PC-9 (cell line): ENCODE measurements at regions not wholly inside any gene's neighbourhood (a gene's known extent, or its start where the extent isn't known, plus 50 kb on each side); places are given as distances from the start of the nearest gene placed in this dataset.

Experiments
- BruUV-seq: library from RNA; stranded (reverse); fragments of 400-500 nt; replicated peaks from 2 replicates; lab custom pipeline; 2021; lab: Mats Ljungman, UMichigan
- CTCF ChIA-PET: fragments of 300-600 bp; sonication (Branson Sonifier 250); formaldehyde crosslinking; loops from one replicate; lab custom pipeline; 2022; ENCODE audit warnings: antibody characterized with exemption; lab: Charles Lee
- POLR2A ChIA-PET: fragments of 300-600 bp; sonication (Branson Sonifier 250); formaldehyde crosslinking; loops from one replicate; lab custom pipeline; 2022; ENCODE audit warnings: antibody characterized with exemption; ENCODE audit not compliant: unreplicated experiment; lab: Charles Lee
- DNase-seq, 2 experiments: peaks; one replicate each; pipeline versions ENCODE4 v3.0.0 to v3.0.0-alpha.2; 2015 to 2022; ENCODE audit warnings: mixed read lengths in 1 of 2
- H2AFZ ChIP-seq: fragments of 200-600 bp; sonication (generic); 2 replicates; pipeline ENCODE4 v1.8.1; 2017; ENCODE audit warnings: antibody characterized with exemption
- H3F3A ChIP-seq: fragments of 200-600 bp; sonication (generic); 2 replicates; pipeline ENCODE4 v1.8.1; 2017; ENCODE audit warnings: antibody characterized with exemption, mild to moderate bottlenecking, low read depth; ENCODE audit not compliant: insufficient read depth
- H3K27ac ChIP-seq: fragments of 200-600 bp; sonication (generic); 2 replicates; pipeline ENCODE4 v1.6.1; 2016; ENCODE audit warnings: mixed run types
- H3K27me3 ChIP-seq: fragments of 200-600 bp; sonication (generic); 2 replicates; pipeline ENCODE4 v1.6.1; 2016; ENCODE audit warnings: low read depth, mixed run types; ENCODE audit not compliant: insufficient read depth
- H3K36me3 ChIP-seq: fragments of 200-600 bp; sonication (generic); 2 replicates; pipeline ENCODE4 v1.6.1; 2016; ENCODE audit warnings: low read depth, mixed run types
- H3K4me1 ChIP-seq: fragments of 200-600 bp; sonication (generic); replicated peaks from 2 replicates; pipeline ENCODE4 v1.6.1; 2016; ENCODE audit warnings: mixed run types; ENCODE audit not compliant: insufficient read depth
- H3K4me2 ChIP-seq: fragments of 200-600 bp; sonication (generic); 2 replicates; pipeline ENCODE4 v1.6.1; 2017; ENCODE audit warnings: mixed run types
- H3K4me3 ChIP-seq: fragments of 200-600 bp; sonication (generic); 2 replicates; pipeline ENCODE4 v1.6.1; 2016; ENCODE audit warnings: mixed run types
- H3K79me2 ChIP-seq: fragments of 200-600 bp; sonication (generic); 2 replicates; pipeline ENCODE4 v1.6.1; 2017; ENCODE audit warnings: low read depth, mixed run types
- H3K9me2 ChIP-seq: fragments of 200-600 bp; sonication (generic); 2 replicates; pipeline ENCODE4 v1.8.1; 2017; ENCODE audit warnings: mild to moderate bottlenecking; ENCODE audit not compliant: insufficient read depth
- H3K9me3 ChIP-seq: fragments of 200-600 bp; sonication (generic); 2 replicates; pipeline ENCODE4 v1.8.1; 2016; ENCODE audit warnings: low read depth; ENCODE audit not compliant: insufficient read depth
- H4K20me1 ChIP-seq: fragments of 200-600 bp; sonication (generic); 2 replicates; pipeline ENCODE4 v1.8.1; 2017; ENCODE audit not compliant: insufficient read depth
- EZH2 ChIP-seq: fragments of 200-600 bp; sonication (generic); IDR thresholded peaks from 2 replicates; pipeline ENCODE4 v1.8.0; 2017; ENCODE audit warnings: antibody characterized with exemption, low read depth
- intact Hi-C: fragments of 100-400 bp; cut with micrococcal nuclease; formaldehyde crosslinking; loops from one replicate; pipeline ENCODE4 v1.10.0; 2022; ENCODE audit not compliant: unreplicated experiment
- TF ChIP-seq, protein P1 (sequence below): fragments of 200-600 bp; sonication (generic); conservative IDR thresholded peaks from 2 replicates; pipeline ENCODE4 v1.6.1; 2017; ENCODE audit warnings: mixed run types, antibody characterized with exemption, mild to moderate bottlenecking, moderate library complexity

- no peaks in the 10 kb centered on the region for H3K9me3 ChIP-seq
- intact Hi-C loops, result no loop called here
- H3K27ac ChIP-seq, result no peak overlapping the region
- no peaks in the 10 kb centered on the region for H4K20me1 ChIP-seq
- no peaks in the 10 kb centered on the region for H3K27me3 ChIP-seq
- no peak overlapping the region for H2AFZ ChIP-seq
- H3K4me3 ChIP-seq, result no peak overlapping the region
- TF ChIP-seq EZH2, result no peak
- TF ChIP-seq, protein P1, sequence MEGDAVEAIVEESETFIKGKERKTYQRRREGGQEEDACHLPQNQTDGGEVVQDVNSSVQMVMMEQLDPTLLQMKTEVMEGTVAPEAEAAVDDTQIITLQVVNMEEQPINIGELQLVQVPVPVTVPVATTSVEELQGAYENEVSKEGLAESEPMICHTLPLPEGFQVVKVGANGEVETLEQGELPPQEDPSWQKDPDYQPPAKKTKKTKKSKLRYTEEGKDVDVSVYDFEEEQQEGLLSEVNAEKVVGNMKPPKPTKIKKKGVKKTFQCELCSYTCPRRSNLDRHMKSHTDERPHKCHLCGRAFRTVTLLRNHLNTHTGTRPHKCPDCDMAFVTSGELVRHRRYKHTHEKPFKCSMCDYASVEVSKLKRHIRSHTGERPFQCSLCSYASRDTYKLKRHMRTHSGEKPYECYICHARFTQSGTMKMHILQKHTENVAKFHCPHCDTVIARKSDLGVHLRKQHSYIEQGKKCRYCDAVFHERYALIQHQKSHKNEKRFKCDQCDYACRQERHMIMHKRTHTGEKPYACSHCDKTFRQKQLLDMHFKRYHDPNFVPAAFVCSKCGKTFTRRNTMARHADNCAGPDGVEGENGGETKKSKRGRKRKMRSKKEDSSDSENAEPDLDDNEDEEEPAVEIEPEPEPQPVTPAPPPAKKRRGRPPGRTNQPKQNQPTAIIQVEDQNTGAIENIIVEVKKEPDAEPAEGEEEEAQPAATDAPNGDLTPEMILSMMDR, result no peak
- no TSS peak for BruUV-seq
- CTCF ChIA-PET, result no interaction called here
- H3K9me2 ChIP-seq, result no peaks in the 10 kb centered on the region
- no peak overlapping the region for H3K4me2 ChIP-seq
- no peak for DNase-seq
- no peaks in the 10 kb centered on the region for H3K79me2 ChIP-seq
- no peaks in the 10 kb centered on the region for H3F3A ChIP-seq
- H3K4me1 ChIP-seq, result no peaks in the 10 kb centered on the region
- POLR2A ChIA-PET, result no interaction called here
- H3K36me3 ChIP-seq, result no peaks in the 10 kb centered on the region
These were observed 525.5 kb downstream of the ZIC1 start for GRCh38 chr3:147934451-147935180.

- no TSS peak for BruUV-seq
- Histone ChIP-seq H3K27me3 (no peaks in the 10 kb centered on the region), H3K4me2 (no peak overlapping the region), H4K20me1 (no peaks in the 10 kb centered on the region), H2AFZ (no peak overlapping the region), H3K9me2 (no peaks in the 10 kb centered on the region), H3K4me1 (no peaks in the 10 kb centered on the region), H3F3A (no peaks in the 10 kb centered on the region), H3K36me3 (no peaks in the 10 kb centered on the region), H3K27ac (no peak overlapping the region), H3K4me3 (no peak overlapping the region), H3K9me3 (no peaks in the 10 kb centered on the region), H3K79me2 (no peaks in the 10 kb centered on the region)
- ChIA-PET POLR2A (no interaction called here), CTCF (no interaction called here)
- intact Hi-C loops, result no loop called here
- no peak for DNase-seq
- TF ChIP-seq, protein P1, result no peak
- TF ChIP-seq EZH2, result no peak
These were observed 528.2 kb downstream of the ZIC1 start for GRCh38 chr3:147937341-147937740.

DNA sequence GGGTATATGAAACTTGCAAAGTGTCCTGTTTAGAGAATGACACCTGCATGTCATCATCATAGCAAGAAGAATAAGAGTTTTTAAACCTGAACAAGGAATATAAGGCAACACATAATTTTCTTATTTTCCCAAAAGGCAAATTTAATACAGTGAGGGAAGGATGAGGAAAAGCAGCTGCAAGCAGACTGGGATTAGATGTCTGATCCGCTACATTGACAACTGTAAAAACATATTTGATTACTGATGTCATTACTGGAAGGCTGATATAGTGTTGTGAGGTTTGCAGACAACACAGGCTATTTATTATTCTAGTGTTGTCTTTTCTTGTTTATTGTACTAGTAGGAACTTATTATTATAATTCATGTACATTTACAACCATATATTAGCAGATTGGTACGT, 528.7 kb downstream of the ZIC1 start:
- no peaks in the 10 kb centered on the region for H3K79me2 ChIP-seq
- no TSS peak for BruUV-seq
- no peaks in the 10 kb centered on the region for H3K9me2 ChIP-seq
- CTCF ChIA-PET, result no interaction called here
- intact Hi-C loops, result no loop called here
- POLR2A ChIA-PET, result no interaction called here
- no peak overlapping the region for H3K4me2 ChIP-seq
- H3F3A ChIP-seq, result no peaks in the 10 kb centered on the region
- DNase-seq, result no peak
- H3K27me3 ChIP-seq, result no peaks in the 10 kb centered on the region
- H3K27ac ChIP-seq, result no peak overlapping the region
- H3K4me1 ChIP-seq, result peaks cover under 1% of the 10 kb centered on the region; the same call in 1 of the 2 replicates
- no peak overlapping the region for H2AFZ ChIP-seq
- no peaks in the 10 kb centered on the region for H3K36me3 ChIP-seq
- H3K9me3 ChIP-seq, result no peaks in the 10 kb centered on the region
- H3K4me3 ChIP-seq, result no peak overlapping the region
- TF ChIP-seq, protein P1, result no peak
- TF ChIP-seq EZH2, result no peak
- no peaks in the 10 kb centered on the region for H4K20me1 ChIP-seq
